HCT116 (cell line): ENCODE measurements at regions not wholly inside any gene's neighbourhood (a gene's known extent, or its start where the extent isn't known, plus 50 kb on each side); places are given as distances from the start of the nearest gene placed in this dataset.

Experiments used
- ATAC-seq: fragments of 200-7000 bp; cut with Tn5 transposase; 2 replicates; pipeline ENCODE4 v1.9.1; 2020; ENCODE audit warnings: mild to moderate bottlenecking, moderate library complexity
- BruUV-seq: library from RNA; stranded (reverse); fragments of 400-500 nt; replicated peaks from 2 replicates; lab custom pipeline; 2021; lab: Mats Ljungman, UMichigan
- CTCF ChIA-PET: fragments of 300-600 bp; sonication (Branson Sonifier 250); formaldehyde crosslinking; loops from one replicate; lab custom pipeline; 2021; ENCODE audit warnings: antibody characterized with exemption; lab: Charles Lee
- POLR2A ChIA-PET: fragments of 300-600, 350-600 bp; sonication (Branson Sonifier 250); formaldehyde crosslinking; loops from one replicate; lab custom pipeline; 2021; ENCODE audit warnings: antibody characterized with exemption; lab: Charles Lee
- RAD21 ChIA-PET, 2 experiments: fragments of 300-600 bp; sonication (Branson Sonifier 250); formaldehyde crosslinking; loops; one replicate each; lab custom pipeline; 2023; ENCODE audit warnings: low total read pairs in 2 of 2; ENCODE audit not compliant: uncharacterized antibody in 2 of 2, unreplicated experiment in 2 of 2, low non-redundant PET in 1 of 2; lab: Charles Lee
- DNase-seq: peaks from one replicate; pipeline ENCODE4 v3.0.0-alpha.2; 2010; ENCODE audit warnings: low read depth, low spot score
- H2AFZ ChIP-seq: fragments of 200-600 bp; shearing (Covaris generic), sonication (generic); 2 replicates; pipeline ENCODE4 v1.6.1; 2017; ENCODE audit warnings: low read depth, mixed run types, mixed read lengths, antibody characterized with exemption, low read length; ENCODE audit not compliant: poor library complexity, severe bottlenecking
- H3K27ac ChIP-seq: 2 replicates; pipeline ENCODE4 v1.5.1; 2012; ENCODE audit warnings: low read depth, low read length
- H3K27me3 ChIP-seq: fragments of 200-600 bp; sonication (generic); 2 replicates; pipeline ENCODE4 v1.6.1; 2016; ENCODE audit warnings: mixed run types, low read length, mixed read lengths; ENCODE audit not compliant: insufficient read depth
- H3K36me3 ChIP-seq, 2 experiments: fragments of 200-500 bp in 1 of 2; fragments of 200-600 bp in 1 of 2; sonication (Bioruptor generic) in 1 of 2; sonication (generic) in 1 of 2; 2 replicates each; pipeline versions ENCODE4 v1.5.1 to v1.6.1; 2014 to 2016; ENCODE audit warnings: low read length in 2 of 2, inconsistent platforms in 1 of 2, mixed read lengths in 1 of 2, mixed run types in 1 of 2; ENCODE audit not compliant: insufficient read depth in 2 of 2, control insufficient read depth in 1 of 2
- H3K4me1 ChIP-seq, 2 experiments: fragments of 200-600 bp in 1 of 2; sonication (generic) in 1 of 2; 2 replicates each; pipeline versions ENCODE4 v1.5.1 to v1.6.1; 2012 to 2017; ENCODE audit warnings: low read length in 2 of 2, inconsistent platforms in 1 of 2, mild to moderate bottlenecking in 1 of 2, mixed read lengths in 1 of 2, mixed run types in 1 of 2, moderate library complexity in 1 of 2; ENCODE audit not compliant: insufficient read depth in 2 of 2, control insufficient read depth in 1 of 2
- H3K4me2 ChIP-seq: fragments of 200-600 bp; sonication (generic); 2 replicates; pipeline ENCODE4 v1.6.1; 2017; ENCODE audit warnings: mixed run types, low read length, mixed read lengths
- H3K4me3 ChIP-seq, 2 experiments: fragments of 200-600 bp in 1 of 2; sonication (generic) in 1 of 2; replicated peaks in 1 of 2; 2 replicates each; pipeline ENCODE4 v1.5.1; 2011 to 2016; ENCODE audit warnings: low read length in 2 of 2, control low read depth in 1 of 2, low read depth in 1 of 2, mild to moderate bottlenecking in 1 of 2, mixed read lengths in 1 of 2, mixed run types in 1 of 2
- H3K79me2 ChIP-seq: fragments of 200-600 bp; sonication (generic); 2 replicates; pipeline ENCODE4 v1.6.1; 2017; ENCODE audit warnings: mild to moderate bottlenecking, mixed run types, low read length, moderate library complexity, mixed read lengths; ENCODE audit not compliant: insufficient read depth
- H3K9ac ChIP-seq: fragments of 200-600 bp; sonication (generic); 2 replicates; pipeline ENCODE4 v1.6.1; 2016; ENCODE audit warnings: low read length, mixed read lengths
- H3K9me2 ChIP-seq: fragments of 200-600 bp; sonication (generic), shearing (Covaris generic); 2 replicates; pipeline ENCODE4 v1.6.1; 2017; ENCODE audit warnings: mixed run types, mild to moderate bottlenecking, moderate library complexity; ENCODE audit not compliant: insufficient read depth
- H3K9me3 ChIP-seq, 2 experiments: fragments of 200-500 bp in 1 of 2; fragments of 200-600 bp in 1 of 2; sonication (Bioruptor generic) in 1 of 2; sonication (generic) in 1 of 2; 2 replicates each; pipeline ENCODE4 v1.6.1; 2014 to 2017; ENCODE audit warnings: low read length in 2 of 2, mixed read lengths in 2 of 2, inconsistent platforms in 1 of 2, low read depth in 1 of 2, mild to moderate bottlenecking in 1 of 2, mixed run types in 1 of 2, moderate library complexity in 1 of 2; ENCODE audit not compliant: control insufficient read depth in 1 of 2, insufficient read depth in 1 of 2
- H4K20me1 ChIP-seq: fragments of 200-600 bp; sonication (generic), shearing (Covaris generic); 2 replicates; pipeline ENCODE4 v1.6.1; 2017; ENCODE audit warnings: mixed run types, mild to moderate bottlenecking, moderate library complexity; ENCODE audit not compliant: insufficient read depth
- ATF3 ChIP-seq: IDR thresholded peaks from 2 replicates; pipeline ENCODE4 v1.6.1; 2012
- EGR1 ChIP-seq: IDR thresholded peaks from 2 replicates; pipeline ENCODE4 v1.6.1; 2012; ENCODE audit warnings: low read depth
- EZH2phosphoT487 ChIP-seq: fragments of 200-600 bp; IDR thresholded peaks from 2 replicates; pipeline ENCODE4 v1.6.1; 2018; ENCODE audit warnings: antibody characterized with exemption, borderline replicate concordance
- FOSL1 ChIP-seq: IDR thresholded peaks from 2 replicates; pipeline ENCODE4 v1.6.1; 2012; ENCODE audit warnings: low read depth
- SIN3A ChIP-seq: IDR thresholded peaks from 2 replicates; pipeline ENCODE4 v1.6.1; 2012; ENCODE audit warnings: low read depth
- YY1 ChIP-seq: IDR thresholded peaks from 2 replicates; pipeline ENCODE4 v1.6.1; 2011; ENCODE audit warnings: low read length, low read depth, moderate library complexity, mild to moderate bottlenecking; ENCODE audit not compliant: insufficient replicate concordance; ENCODE audit errors: extremely low read depth
- intact Hi-C: fragments of 100-400 bp; cut with micrococcal nuclease; formaldehyde crosslinking; loops from 2 replicates; pipeline ENCODE4 v1.10.0; 2022

- no peak for DNase-seq
- Histone ChIP-seq H3K36me3 (no peaks in the 10 kb centered on the region), H3K4me1 (no peaks in the 10 kb centered on the region), H4K20me1 (no peaks in the 10 kb centered on the region), H3K27ac (no peak overlapping the region), H3K9ac (no peak overlapping the region), H3K4me2 (no peak overlapping the region), H3K27me3 (no peaks in the 10 kb centered on the region), H3K4me3 (no peak overlapping the region), H3K9me2 (no peaks in the 10 kb centered on the region), H3K79me2 (no peaks in the 10 kb centered on the region), H3K9me3 (peaks cover 0 to 12% of the 10 kb centered on the region in 2 experiments; a peak in 2 of 4 replicates), H2AFZ (no peak overlapping the region)
- ChIA-PET RAD21 (no interaction called here), CTCF (no interaction called here), POLR2A (no interaction called here)
- intact Hi-C loops = no loop called here
- no peak for ATAC-seq
- TF ChIP-seq ATF3 = no peak
- TF ChIP-seq EZH2phosphoT487 = no peak
- TF ChIP-seq EGR1 = no peak
- no peak for TF ChIP-seq YY1
- TF ChIP-seq FOSL1 = no peak
- BruUV-seq = no TSS peak
These were observed 901.4 kb downstream of the AACS start for GRCh38 chr12:125966641-125967040.

- ATAC-seq = no peak
- no TSS peak for BruUV-seq
- H4K20me1 ChIP-seq = no peaks in the 10 kb centered on the region
- intact Hi-C loops = no loop called here
- H3K9me2 ChIP-seq = no peaks in the 10 kb centered on the region
- H3K4me3 ChIP-seq = no peak overlapping the region
- no peak for DNase-seq
- ChIA-PET POLR2A (no interaction called here), CTCF (no interaction called here), RAD21 (no interaction called here)
- H3K9ac ChIP-seq = no peak overlapping the region
- no peak for TF ChIP-seq SIN3A
- no peaks in the 10 kb centered on the region for H3K36me3 ChIP-seq
- no peaks in the 10 kb centered on the region for H3K27me3 ChIP-seq
- H3K79me2 ChIP-seq = no peaks in the 10 kb centered on the region
- H3K27ac ChIP-seq = no peak overlapping the region
- H3K4me1 ChIP-seq = no peaks in the 10 kb centered on the region
- no peak overlapping the region for H2AFZ ChIP-seq
- peaks cover 0 to 17% of the 10 kb centered on the region in 2 experiments; a peak in 2 of 4 replicates for H3K9me3 ChIP-seq
- no peak overlapping the region for H3K4me2 ChIP-seq
These were observed 903.2 kb downstream of the AACS start for GRCh38 chr12:125968413-125968812.
